ENCODE measurements at regions not wholly inside any gene's neighbourhood (a gene's known extent, or its start where the extent isn't known, plus 50 kb on each side); places are given as distances from the start of the nearest gene placed in this dataset.

DNA sequence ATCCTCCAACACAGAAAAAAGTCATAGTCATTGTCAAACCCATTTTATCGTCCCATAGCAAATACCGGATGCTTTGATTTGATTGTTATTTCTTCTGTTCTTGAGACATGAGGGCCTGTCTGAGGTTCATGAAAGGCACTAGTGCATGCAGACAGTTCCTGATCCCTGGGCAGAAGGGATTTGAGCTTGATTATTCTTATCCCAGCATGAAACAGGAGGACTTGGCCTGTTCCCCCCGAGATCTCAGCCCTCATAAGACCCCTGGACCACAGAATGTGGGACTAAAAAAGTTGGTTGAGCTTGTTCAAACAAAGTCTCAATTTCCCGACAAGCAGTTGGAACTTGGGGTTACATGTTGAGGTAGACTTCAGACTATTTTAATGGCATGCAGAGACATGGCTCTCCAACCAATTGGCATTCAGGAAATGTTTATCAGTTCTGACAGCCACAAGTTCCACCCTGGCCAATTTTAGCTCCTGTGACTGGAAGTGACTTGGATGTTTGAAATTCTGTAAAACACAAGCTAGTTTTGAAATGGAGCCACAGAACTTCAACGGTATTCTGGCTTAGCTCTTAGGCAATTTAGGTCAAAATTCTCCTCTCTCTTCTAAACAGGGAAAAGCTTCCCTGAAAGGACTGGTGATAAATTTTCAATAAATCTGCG is 366.9 kb upstream of the SLC14A2 start:
- Mint-ChIP-seq H3K36me3 (no peaks in the 10 kb centered on the region), H3K27ac (no peak overlapping the region), H3K4me1 (no peaks in the 10 kb centered on the region), H3K9me3 (ENCODE audit: low read depth) (no peaks in the 10 kb centered on the region), H3K27me3 (peaks cover 32% of the 10 kb centered on the region), H3K4me3 (no peak overlapping the region)
- CTCF ChIA-PET = no interaction called here
- ATAC-seq = no peak
- DNase-seq = no peak

DNA sequence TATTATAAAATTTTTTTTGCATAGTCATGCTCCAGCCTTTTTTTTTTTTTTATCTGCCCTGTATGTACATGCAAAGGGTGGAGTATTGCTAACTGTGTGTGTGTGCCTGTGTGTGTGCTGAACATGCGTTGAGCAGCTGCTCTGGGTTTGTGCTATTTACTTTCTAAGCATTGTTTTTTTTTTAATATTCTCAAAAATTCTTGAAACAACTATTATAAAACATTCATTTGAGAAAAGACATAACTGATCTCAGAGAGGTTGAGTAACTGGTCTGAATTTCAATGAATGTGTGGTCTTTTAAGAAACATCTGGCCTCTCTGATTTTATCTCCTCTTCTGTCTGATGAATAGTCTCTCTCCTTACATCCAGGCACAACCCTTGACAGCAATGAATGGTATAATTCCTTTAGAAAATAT is 366.0 kb upstream of the SLC14A2 start:
- ATAC-seq (no peak), DNase-seq (no peak)
- Mint-ChIP-seq H3K27me3 (peaks cover 32% of the 10 kb centered on the region), H3K4me1 (no peaks in the 10 kb centered on the region), H3K9me3 (ENCODE audit: low read depth) (no peaks in the 10 kb centered on the region), H3K27ac (no peak overlapping the region), H3K36me3 (no peaks in the 10 kb centered on the region), H3K4me3 (no peak overlapping the region)
- CTCF ChIA-PET = no interaction called here

GRCh38 chr18:45250479-45250878 is 364.8 kb upstream of the SLC14A2 start:
- H3K27ac Mint-ChIP-seq = no peak overlapping the region
- DNase-seq = no peak
- no peak overlapping the region for H3K4me3 Mint-ChIP-seq
- H3K9me3 Mint-ChIP-seq (ENCODE audit: low read depth) = no peaks in the 10 kb centered on the region
- ATAC-seq = no peak
- CTCF ChIA-PET = no interaction called here
- no peaks in the 10 kb centered on the region for H3K36me3 Mint-ChIP-seq
- H3K27me3 Mint-ChIP-seq = peaks cover 32% of the 10 kb centered on the region
- no peaks in the 10 kb centered on the region for H3K4me1 Mint-ChIP-seq

GRCh38 chr18:45251236-45251635 is 364.0 kb upstream of the SLC14A2 start:
- Mint-ChIP-seq H3K4me1 (no peaks in the 10 kb centered on the region), H3K27ac (no peak overlapping the region), H3K4me3 (no peak overlapping the region), H3K9me3 (ENCODE audit: low read depth) (no peaks in the 10 kb centered on the region), H3K36me3 (no peaks in the 10 kb centered on the region), H3K27me3 (peaks cover 32% of the 10 kb centered on the region)
- CTCF ChIA-PET = no interaction called here
- ATAC-seq (no peak), DNase-seq (no peak)

DNA sequence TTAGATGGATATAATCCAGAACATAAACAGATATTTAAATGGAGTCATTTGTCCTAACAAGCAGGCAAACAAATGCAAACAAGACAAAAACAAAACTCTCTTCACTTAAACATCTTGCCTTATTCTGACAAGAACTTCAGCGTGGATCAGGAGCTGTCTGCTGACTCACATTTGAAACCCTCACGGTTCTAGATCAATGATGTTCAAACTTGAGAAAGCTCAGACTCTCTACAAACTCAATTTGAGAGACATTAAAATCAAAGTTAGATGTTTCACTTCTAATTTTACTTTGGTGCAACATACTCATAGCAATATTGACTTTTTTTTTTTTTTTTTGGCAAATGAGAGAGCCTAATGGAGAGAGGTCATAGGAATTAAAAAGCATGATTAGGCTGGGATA is 362.8 kb upstream of the SLC14A2 start:
- Mint-ChIP-seq H3K9me3 (ENCODE audit: low read depth) (no peaks in the 10 kb centered on the region), H3K4me3 (no peak overlapping the region), H3K36me3 (no peaks in the 10 kb centered on the region), H3K27ac (no peak overlapping the region), H3K27me3 (peaks cover 32% of the 10 kb centered on the region), H3K4me1 (no peaks in the 10 kb centered on the region)
- CTCF ChIA-PET = no interaction called here
- no peak for ATAC-seq
- no peak for DNase-seq

DNA sequence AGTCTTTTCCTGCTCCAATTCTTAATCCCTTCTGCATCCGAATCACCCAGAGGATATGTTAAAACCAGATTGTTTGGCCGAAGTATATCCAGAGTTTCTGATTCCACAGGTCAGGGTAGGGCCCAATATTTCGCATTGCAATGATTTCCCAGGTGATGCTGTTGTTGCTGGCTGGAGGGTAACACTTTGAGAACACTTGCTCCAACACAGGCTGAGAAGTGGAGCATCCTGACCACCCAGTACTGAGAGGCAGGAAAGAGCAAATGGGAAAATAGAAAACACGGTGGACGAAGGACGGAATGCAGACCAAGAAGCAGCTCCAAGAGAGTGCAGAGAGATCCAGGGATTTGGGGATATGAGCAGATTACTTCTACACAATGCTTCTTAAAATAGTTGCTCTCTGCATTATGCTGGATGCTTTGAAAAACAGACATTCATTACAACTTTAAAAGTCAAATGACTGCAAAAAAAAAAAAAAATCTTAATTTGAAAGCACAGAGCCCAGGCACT is 362.2 kb upstream of the SLC14A2 start:
- CTCF ChIA-PET = interaction anchor here (0.6 kb wide), 1 partner anchor 1376 kb away, joined by 3 read pairs; no protein-coding TSS in a partner anchor
- Mint-ChIP-seq H3K27me3 (peaks cover 28% of the 10 kb centered on the region), H3K36me3 (no peaks in the 10 kb centered on the region), H3K27ac (no peak overlapping the region), H3K9me3 (ENCODE audit: low read depth) (no peaks in the 10 kb centered on the region), H3K4me3 (no peak overlapping the region), H3K4me1 (no peaks in the 10 kb centered on the region)
- ATAC-seq (no peak), DNase-seq (no peak)

DNA sequence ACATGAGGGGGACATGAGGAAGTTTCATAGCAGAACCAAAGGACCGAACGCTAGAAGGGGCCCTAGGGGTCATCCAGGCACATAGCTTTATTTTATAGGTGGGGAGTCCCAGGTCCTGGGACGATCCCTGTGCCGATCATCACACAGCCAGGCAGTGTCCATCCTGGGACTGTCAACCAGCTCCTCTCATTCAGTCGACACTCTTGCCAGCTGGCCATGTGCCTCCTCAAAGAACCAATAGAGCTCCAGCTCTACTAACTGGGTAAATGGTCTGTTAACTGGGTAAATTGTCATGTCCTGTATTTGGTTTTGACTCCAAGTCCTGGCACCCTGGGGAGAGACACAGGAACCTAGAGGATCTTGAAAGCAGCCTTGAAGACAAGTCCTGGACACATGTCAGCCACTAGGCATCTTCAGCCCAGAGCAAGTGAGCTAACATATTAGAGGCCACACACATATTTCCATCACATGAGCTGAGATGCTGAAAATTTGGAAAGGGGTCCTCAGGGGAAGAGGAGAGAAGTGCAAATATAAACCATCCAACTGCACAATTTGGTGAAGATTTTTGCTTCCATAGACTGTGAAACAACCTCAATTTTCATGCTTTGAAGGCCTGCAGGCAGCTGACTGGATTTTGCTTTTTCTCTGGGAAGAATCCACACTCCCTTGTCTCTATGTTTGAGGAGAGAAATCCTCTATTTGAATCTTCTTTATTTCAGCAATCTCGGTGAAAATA is 361.1 kb upstream of the SLC14A2 start:
- Mint-ChIP-seq H3K27me3 (peaks cover 21% of the 10 kb centered on the region), H3K4me1 (no peaks in the 10 kb centered on the region), H3K9me3 (ENCODE audit: low read depth) (no peaks in the 10 kb centered on the region), H3K27ac (no peak overlapping the region), H3K4me3 (no peak overlapping the region), H3K36me3 (no peaks in the 10 kb centered on the region)
- CTCF ChIA-PET = interaction anchor here (0.6 kb wide), 1 partner anchor 1377 kb away, joined by 3 read pairs; no protein-coding TSS in a partner anchor
- ATAC-seq = no peak
- DNase-seq = no peak

DNA sequence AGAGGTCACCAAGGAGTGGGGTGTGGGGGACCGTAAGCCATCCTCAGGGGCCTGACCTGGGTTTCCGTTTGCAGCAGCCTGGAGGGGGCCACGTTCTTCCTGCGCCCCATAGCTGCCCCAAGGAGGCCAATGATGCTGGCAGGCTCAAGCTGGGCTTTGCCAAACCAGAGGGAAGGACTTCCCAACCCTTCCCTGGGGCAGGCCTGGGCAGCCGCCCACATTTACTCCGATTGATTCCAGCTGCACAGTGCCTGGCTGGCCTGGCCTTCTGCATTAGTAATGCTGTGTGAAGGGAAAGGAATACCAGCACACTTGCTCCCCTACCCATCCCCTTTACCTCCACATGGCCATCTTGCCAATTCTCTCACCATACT is 360.6 kb upstream of the SLC14A2 start:
- H3K36me3 Mint-ChIP-seq = no peaks in the 10 kb centered on the region
- no peak overlapping the region for H3K4me3 Mint-ChIP-seq
- no peaks in the 10 kb centered on the region for H3K9me3 Mint-ChIP-seq (ENCODE audit: low read depth)
- no peak for ATAC-seq
- DNase-seq = no peak
- CTCF ChIA-PET = no interaction called here
- H3K27ac Mint-ChIP-seq = no peak overlapping the region
- H3K4me1 Mint-ChIP-seq = no peaks in the 10 kb centered on the region
- H3K27me3 Mint-ChIP-seq = peaks cover 21% of the 10 kb centered on the region

GRCh38 chr18:45255197-45255890 is 359.9 kb upstream of the SLC14A2 start:
- Mint-ChIP-seq H3K36me3 (no peaks in the 10 kb centered on the region), H3K27ac (no peak overlapping the region), H3K9me3 (ENCODE audit: low read depth) (no peaks in the 10 kb centered on the region), H3K4me3 (no peak overlapping the region), H3K27me3 (peaks cover 15% of the 10 kb centered on the region), H3K4me1 (no peaks in the 10 kb centered on the region)
- DNase-seq = no peak
- no peak for ATAC-seq
- CTCF ChIA-PET = no interaction called here

GRCh38 chr18:45260125-45260524 is 355.2 kb upstream of the SLC14A2 start:
- no peak for ATAC-seq
- no peak for DNase-seq
- Mint-ChIP-seq H3K36me3 (no peaks in the 10 kb centered on the region), H3K27ac (no peak overlapping the region), H3K4me3 (no peak overlapping the region), H3K27me3 (peaks cover 8% of the 10 kb centered on the region), H3K4me1 (no peaks in the 10 kb centered on the region), H3K9me3 (ENCODE audit: low read depth) (no peaks in the 10 kb centered on the region)
- CTCF ChIA-PET = interaction anchor here (1.1 kb wide), 1 partner anchor 15 kb away, joined by 3 read pairs; no protein-coding TSS in a partner anchor

DNA sequence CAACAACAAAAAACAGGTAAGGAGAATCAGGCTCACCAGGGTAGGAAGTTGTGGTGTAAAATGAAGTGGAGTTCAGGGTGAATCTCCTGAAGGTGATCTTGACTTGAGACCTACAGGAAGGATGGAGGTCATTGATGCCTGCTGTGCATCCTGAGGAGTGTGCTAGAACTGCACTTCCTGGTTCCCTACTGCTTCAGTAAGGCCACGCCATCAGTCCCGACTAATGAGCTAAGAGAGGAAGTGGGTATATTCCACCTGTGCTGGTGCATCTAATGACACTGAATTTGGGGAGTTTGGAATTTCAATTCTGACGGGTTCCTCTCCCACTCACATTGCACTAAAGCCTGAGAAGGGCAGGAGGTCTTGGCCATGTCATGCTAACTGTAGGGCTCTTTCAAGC is 349.3 kb upstream of the SLC14A2 start:
- ATAC-seq = no peak
- no peaks in the 10 kb centered on the region for H3K4me1 Mint-ChIP-seq
- CTCF ChIA-PET = interaction anchor here (1.8 kb wide), 1 partner anchor 9 kb away, joined by 5 read pairs; no protein-coding TSS in a partner anchor
- peaks cover 24% of the 10 kb centered on the region for H3K27me3 Mint-ChIP-seq
- no peaks in the 10 kb centered on the region for H3K36me3 Mint-ChIP-seq
- DNase-seq = no peak
- no peak overlapping the region for H3K4me3 Mint-ChIP-seq
- H3K9me3 Mint-ChIP-seq (ENCODE audit: low read depth) = no peaks in the 10 kb centered on the region
- H3K27ac Mint-ChIP-seq = no peak overlapping the region

DNA sequence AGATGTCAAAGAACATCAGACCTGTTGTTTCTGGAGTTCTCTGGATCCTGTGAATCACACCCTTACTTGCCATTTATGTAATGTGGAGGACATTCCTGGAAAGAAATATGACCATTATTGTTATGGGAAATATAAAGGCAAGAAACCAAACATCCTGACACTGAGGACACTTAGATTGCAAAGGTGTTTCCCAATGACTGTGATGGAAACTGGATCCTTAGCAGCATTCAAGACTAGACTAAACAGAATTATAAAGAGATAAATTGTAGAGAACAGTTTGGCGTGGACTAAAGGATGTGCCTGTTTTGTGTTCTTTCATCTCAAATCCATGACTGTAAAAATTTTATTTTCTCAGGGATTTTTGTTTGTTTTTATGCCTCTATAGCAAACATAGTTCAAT is 347.7 kb upstream of the SLC14A2 start:
- Mint-ChIP-seq H3K27ac (no peak overlapping the region), H3K4me3 (no peak overlapping the region), H3K36me3 (no peaks in the 10 kb centered on the region), H3K27me3 (peaks cover 28% of the 10 kb centered on the region), H3K4me1 (no peaks in the 10 kb centered on the region), H3K9me3 (ENCODE audit: low read depth) (no peaks in the 10 kb centered on the region)
- DNase-seq (no peak), ATAC-seq (no peak)
- CTCF ChIA-PET = interaction anchor here (1.8 kb wide), 1 partner anchor 7 kb away, joined by 5 read pairs; no protein-coding TSS in a partner anchor

GRCh38 chr18:45268583-45268982 is 346.7 kb upstream of the SLC14A2 start:
- no peak for DNase-seq
- no peaks in the 10 kb centered on the region for H3K9me3 Mint-ChIP-seq (ENCODE audit: low read depth)
- ATAC-seq = no peak
- peaks cover 27% of the 10 kb centered on the region for H3K27me3 Mint-ChIP-seq
- no peak overlapping the region for H3K4me3 Mint-ChIP-seq
- CTCF ChIA-PET = no interaction called here
- H3K4me1 Mint-ChIP-seq = no peaks in the 10 kb centered on the region
- no peak overlapping the region for H3K27ac Mint-ChIP-seq
- no peaks in the 10 kb centered on the region for H3K36me3 Mint-ChIP-seq

Data from activated CD8-positive, alpha-beta memory T cell treated with anti-CD3 and anti-CD28 coated beads, Interleukin-2, amount 10 ng/mL, durations not matched to agents 7 days and 5 days (primary cell).